Spleen (tissue), 7 donors: ENCODE measurements at regions not wholly inside any gene's neighbourhood (a gene's known extent, or its start where the extent isn't known, plus 50 kb on each side); places are given as distances from the start of the nearest gene placed in this dataset.

ENCODE experiments used
- POLR2AphosphoS5 ChIP-seq, 3 donors: sonication (generic); formaldehyde crosslinking; IDR thresholded peaks; one replicate each; pipeline ENCODE4 v1.5.1; 2017; ENCODE audit warnings: antibody characterized with exemption in 3 of 3
- TF ChIP-seq, protein P1 (sequence below), 11 experiments: fragments of 200-600 bp in 7 of 11; fragments of 450-650 bp in 4 of 11; sonication (generic) in 4 of 11; IDR thresholded peaks in 8 of 11; conservative IDR thresholded peaks in 3 of 11; 1 replicate in 7 of 11; 2 replicates in 4 of 11; pipeline versions ENCODE4 v1.4.0 to v1.8.0; 2016 to 2021; ENCODE audit warnings: antibody characterized with exemption in 11 of 11, inconsistent platforms in 4 of 11, mild to moderate bottlenecking in 1 of 11
- donor health status: DM: no; HTN: no; CAD: no; lungs with moderate emphysema.
- donor health status: DM: no; HTN: no; CAD: no.
- donor health status: DM: no; HTN: no; CAD: no.

DNA sequence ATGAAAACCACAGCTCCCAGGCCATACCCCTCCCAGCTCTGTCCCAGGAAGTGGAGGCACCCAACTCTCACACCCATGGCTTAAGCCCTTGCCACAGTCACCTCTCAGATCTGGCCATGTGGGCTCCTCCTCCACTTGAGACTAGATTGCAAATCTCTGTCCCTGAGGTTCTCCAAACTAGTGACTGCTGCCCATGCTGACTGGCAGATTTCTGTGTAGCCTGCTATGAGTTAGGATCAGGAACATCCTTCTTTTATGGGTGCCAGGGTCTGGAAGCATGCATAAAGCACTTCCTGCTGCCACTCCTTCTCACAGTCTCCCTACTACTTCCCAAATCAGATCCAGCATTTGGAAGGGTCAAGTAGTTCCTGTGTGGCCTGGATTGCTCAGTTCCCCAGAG lies 59.6 kb upstream of the GOLIM4 start:
- TF ChIP-seq, protein P1, sequence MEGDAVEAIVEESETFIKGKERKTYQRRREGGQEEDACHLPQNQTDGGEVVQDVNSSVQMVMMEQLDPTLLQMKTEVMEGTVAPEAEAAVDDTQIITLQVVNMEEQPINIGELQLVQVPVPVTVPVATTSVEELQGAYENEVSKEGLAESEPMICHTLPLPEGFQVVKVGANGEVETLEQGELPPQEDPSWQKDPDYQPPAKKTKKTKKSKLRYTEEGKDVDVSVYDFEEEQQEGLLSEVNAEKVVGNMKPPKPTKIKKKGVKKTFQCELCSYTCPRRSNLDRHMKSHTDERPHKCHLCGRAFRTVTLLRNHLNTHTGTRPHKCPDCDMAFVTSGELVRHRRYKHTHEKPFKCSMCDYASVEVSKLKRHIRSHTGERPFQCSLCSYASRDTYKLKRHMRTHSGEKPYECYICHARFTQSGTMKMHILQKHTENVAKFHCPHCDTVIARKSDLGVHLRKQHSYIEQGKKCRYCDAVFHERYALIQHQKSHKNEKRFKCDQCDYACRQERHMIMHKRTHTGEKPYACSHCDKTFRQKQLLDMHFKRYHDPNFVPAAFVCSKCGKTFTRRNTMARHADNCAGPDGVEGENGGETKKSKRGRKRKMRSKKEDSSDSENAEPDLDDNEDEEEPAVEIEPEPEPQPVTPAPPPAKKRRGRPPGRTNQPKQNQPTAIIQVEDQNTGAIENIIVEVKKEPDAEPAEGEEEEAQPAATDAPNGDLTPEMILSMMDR (IDR thresholded peaks at IDR 0.05 in 8 of 11, conservative IDR thresholded peaks at IDR 0.05 in 3 of 11) = no peak
- TF ChIP-seq POLR2AphosphoS5 (IDR thresholded peaks at IDR 0.05) = no peak
